ENCODE measurements at regions not wholly inside any gene's neighbourhood (a gene's known extent, or its start where the extent isn't known, plus 50 kb on each side); places are given as distances from the start of the nearest gene placed in this dataset.
A peak's percentile ranks its signal among the peaks of the same experiment; 100 is the strongest.

- no peak overlapping the region for H3K4me2 ChIP-seq (ENCODE audit: unreplicated experiment)
- H3K9me2 ChIP-seq (ENCODE audit: insufficient read depth) = no peaks in the 10 kb centered on the region
- H3K27ac ChIP-seq = peak overlapping the region; percentile 89
- H3K27me3 ChIP-seq (replicated peaks; ENCODE audit: insufficient read depth) = no peaks in the 10 kb centered on the region
- no peak overlapping the region for H3K9ac ChIP-seq
- H3K36me3 ChIP-seq (ENCODE audit: low read depth) = no peaks in the 10 kb centered on the region
- peaks cover 22% of the 10 kb centered on the region for H3F3A ChIP-seq (ENCODE audit: insufficient read depth)
- peak; percentile 26 for DNase-seq
- no peaks in the 10 kb centered on the region for H3K9me3 ChIP-seq (ENCODE audit: low read depth)
- TF ChIP-seq EZH2phosphoT487 (IDR thresholded peaks at IDR 0.05; ENCODE audit: insufficient read depth, low read depth) = no peak
- TF ChIP-seq EZH2 (IDR thresholded peaks at IDR 0.05; ENCODE audit: insufficient read depth, poor library complexity, severe bottlenecking) = no peak
- H3K79me2 ChIP-seq (ENCODE audit: insufficient read depth) = no peaks in the 10 kb centered on the region
- H3K4me1 ChIP-seq (ENCODE audit: insufficient read depth) = peaks cover 38% of the 10 kb centered on the region
- in situ Hi-C loops (cut with MboI) = no loop called here
- no peak overlapping the region for H3K4me3 ChIP-seq
- H2AFZ ChIP-seq = no peak overlapping the region
- WGBS, 2 experiments (ENCODE audit: low coverage in 1 of 2, low lambda C conversion rate in 2 of 2, missing lambda C conversion rate in 2 of 2) = 50 to 51% methylated on average over 2 of the region's 2 CpGs
- H4K20me1 ChIP-seq (ENCODE audit: insufficient read depth) = no peaks in the 10 kb centered on the region
Measured at GRCh38 chr12:93944911-93945310, 203.5 kb upstream of the PLXNC1 start.

- peak overlapping the region; percentile 30 for H3K27ac ChIP-seq
- H3K36me3 ChIP-seq (ENCODE audit: low read depth) = no peaks in the 10 kb centered on the region
- in situ Hi-C loops (cut with MboI) = no loop called here
- H3F3A ChIP-seq (ENCODE audit: insufficient read depth) = peaks cover 22% of the 10 kb centered on the region
- TF ChIP-seq EZH2phosphoT487 (IDR thresholded peaks at IDR 0.05; ENCODE audit: insufficient read depth, low read depth) (no peak), EZH2 (IDR thresholded peaks at IDR 0.05; ENCODE audit: insufficient read depth, poor library complexity, severe bottlenecking) (no peak)
- peak; percentile 82 for DNase-seq
- H3K4me1 ChIP-seq (ENCODE audit: insufficient read depth) = peaks cover 38% of the 10 kb centered on the region
- no peaks in the 10 kb centered on the region for H4K20me1 ChIP-seq (ENCODE audit: insufficient read depth)
- H3K27me3 ChIP-seq (replicated peaks; ENCODE audit: insufficient read depth) = no peaks in the 10 kb centered on the region
- peak overlapping the region; percentile 21 for H3K4me2 ChIP-seq (ENCODE audit: unreplicated experiment)
- H3K79me2 ChIP-seq (ENCODE audit: insufficient read depth) = no peaks in the 10 kb centered on the region
- 18 to 50% methylated on average over 2 of the region's 2 CpGs for WGBS, 2 experiments (ENCODE audit: low coverage in 1 of 2, low lambda C conversion rate in 2 of 2, missing lambda C conversion rate in 2 of 2)
- no peak overlapping the region for H3K4me3 ChIP-seq
- no peaks in the 10 kb centered on the region for H3K9me2 ChIP-seq (ENCODE audit: insufficient read depth)
- no peak overlapping the region for H2AFZ ChIP-seq
- no peaks in the 10 kb centered on the region for H3K9me3 ChIP-seq (ENCODE audit: low read depth)
- H3K9ac ChIP-seq = no peak overlapping the region
Measured at GRCh38 chr12:93946542-93947150, 201.7 kb upstream of the PLXNC1 start.

- Histone ChIP-seq H3K4me3 (no peak overlapping the region), H3F3A (ENCODE audit: insufficient read depth) (peaks cover 22% of the 10 kb centered on the region), H3K4me1 (ENCODE audit: insufficient read depth) (peaks cover 38% of the 10 kb centered on the region), H3K27ac (no peak overlapping the region), H3K36me3 (ENCODE audit: low read depth) (no peaks in the 10 kb centered on the region), H3K9me3 (ENCODE audit: low read depth) (no peaks in the 10 kb centered on the region), H3K79me2 (ENCODE audit: insufficient read depth) (no peaks in the 10 kb centered on the region), H4K20me1 (ENCODE audit: insufficient read depth) (no peaks in the 10 kb centered on the region), H3K4me2 (ENCODE audit: unreplicated experiment) (no peak overlapping the region), H2AFZ (no peak overlapping the region), H3K9me2 (ENCODE audit: insufficient read depth) (no peaks in the 10 kb centered on the region; the same call in 1 of the 2 replicates), H3K27me3 (replicated peaks; ENCODE audit: insufficient read depth) (no peaks in the 10 kb centered on the region), H3K9ac (no peak overlapping the region)
- TF ChIP-seq EZH2 (IDR thresholded peaks at IDR 0.05; ENCODE audit: insufficient read depth, poor library complexity, severe bottlenecking) (no peak), EZH2phosphoT487 (IDR thresholded peaks at IDR 0.05; ENCODE audit: insufficient read depth, low read depth) (no peak)
- 81 to 84% methylated on average over 3 of the region's 3 CpGs for WGBS, 2 experiments (ENCODE audit: low coverage in 1 of 2, low lambda C conversion rate in 2 of 2, missing lambda C conversion rate in 2 of 2)
- in situ Hi-C loops (cut with MboI) = no loop called here
- DNase-seq = no peak
Measured at GRCh38 chr12:93947486-93947885, 200.9 kb upstream of the PLXNC1 start.

- in situ Hi-C loops (cut with MboI) = no loop called here
- Histone ChIP-seq H3K4me2 (ENCODE audit: unreplicated experiment) (no peak overlapping the region), H2AFZ (0 out of 2 replicates have a peak overlapping the region, but pooled peaks have one; percentile 4), H3K9me2 (ENCODE audit: insufficient read depth) (no peaks in the 10 kb centered on the region; the same call in 1 of the 2 replicates), H3K27ac (peak overlapping the region; percentile 36), H3K36me3 (ENCODE audit: low read depth) (no peaks in the 10 kb centered on the region), H4K20me1 (ENCODE audit: insufficient read depth) (no peaks in the 10 kb centered on the region), H3F3A (ENCODE audit: insufficient read depth) (peaks cover 25% of the 10 kb centered on the region), H3K27me3 (replicated peaks; ENCODE audit: insufficient read depth) (no peaks in the 10 kb centered on the region), H3K79me2 (ENCODE audit: insufficient read depth) (no peaks in the 10 kb centered on the region), H3K9me3 (ENCODE audit: low read depth) (no peaks in the 10 kb centered on the region), H3K4me1 (ENCODE audit: insufficient read depth) (peaks cover 31% of the 10 kb centered on the region), H3K9ac (no peak overlapping the region), H3K4me3 (no peak overlapping the region)
- peak; percentile 44 for DNase-seq
- no peak for TF ChIP-seq EZH2 (IDR thresholded peaks at IDR 0.05; ENCODE audit: insufficient read depth, poor library complexity, severe bottlenecking)
- no peak for TF ChIP-seq EZH2phosphoT487 (IDR thresholded peaks at IDR 0.05; ENCODE audit: insufficient read depth, low read depth)
- 15 to 23% methylated on average over 3 of the region's 3 CpGs for WGBS, 2 experiments (ENCODE audit: low coverage in 1 of 2, low lambda C conversion rate in 2 of 2, missing lambda C conversion rate in 2 of 2)
Measured at GRCh38 chr12:93950311-93950710, 198.1 kb upstream of the PLXNC1 start.

Measured in GM23248 (cell line).